Right cardiac atrium (tissue), 5 donors: ENCODE measurements at regions not wholly inside any gene's neighbourhood (a gene's known extent, or its start where the extent isn't known, plus 50 kb on each side); places are given as distances from the start of the nearest gene placed in this dataset.

Source experiments
- ATAC-seq, 2 donors: fragments of 200-7000 bp; cut with Tn5 transposase; one replicate each; pipeline versions ENCODE4 v1.8.0 to v1.9.1; 2020; ENCODE audit warnings: moderate library complexity in 2 of 2, mild to moderate bottlenecking in 1 of 2
- DNase-seq, 3 donors: peaks; one replicate each; pipeline ENCODE4 v3.0.0-alpha.2; 2020
- H3K27ac ChIP-seq: one replicate; pipeline ENCODE4 v1.5.1; 2013; ENCODE audit warnings: mild to moderate bottlenecking, low read length, control low read depth, moderate library complexity
- H3K27me3 ChIP-seq: one replicate; pipeline ENCODE4 v1.6.1; 2013; ENCODE audit not compliant: control insufficient read depth, insufficient read depth
- H3K4me1 ChIP-seq: one replicate; pipeline ENCODE4 v1.6.1; 2013; ENCODE audit warnings: low read length; ENCODE audit not compliant: control insufficient read depth, insufficient read depth
- H3K4me3 ChIP-seq: one replicate; pipeline ENCODE4 v1.5.1; 2013; ENCODE audit warnings: low read length, control low read depth
- H3K9me3 ChIP-seq: one replicate; pipeline ENCODE4 v1.6.1; 2013; ENCODE audit warnings: low read length; ENCODE audit not compliant: control insufficient read depth
- WGBS: extraction: QIAGEN DNeasy Blood & Tissue Kit; methylation state at CpG from one replicate; pipeline ENCODE4 v1.1.7; 2013; 5-methylcytosine and 5-hydroxymethylcytosine counted together
- intact Hi-C, 4 donors: fragments of 100-400 bp; cut with DNase I; formaldehyde crosslinking; loops; one replicate each; pipeline versions ENCODE4 v1.11.0 to v1.14.0; 2022 to 2023
- donor health status: healthy with polysubstance abuse.
- donor health status: DM: no; HTN: yes; CAD: no.
- donor health status: DM: no; HTN: no; CAD: no.
- donor health status: DM: no; HTN: yes; CAD: no; lungs with severe emphysema.
- donor health status: DM: yes; HTN: yes; CAD: no.

GRCh38 chr3:65039754-65040210 is 352.0 kb upstream of the ADAMTS9 start:
- DNase-seq: no peak
- ATAC-seq: peak in 1 of 2 donors; percentile 47
- Histone ChIP-seq H3K9me3 (no peaks in the 10 kb centered on the region), H3K4me1 (peaks cover 2% of the 10 kb centered on the region), H3K4me3 (no peak overlapping the region), H3K27me3 (no peaks in the 10 kb centered on the region), H3K27ac (no peak overlapping the region)
- WGBS: 77% methylated on average over 6 of the region's 6 CpGs
- intact Hi-C loops: no loop called here

DNA sequence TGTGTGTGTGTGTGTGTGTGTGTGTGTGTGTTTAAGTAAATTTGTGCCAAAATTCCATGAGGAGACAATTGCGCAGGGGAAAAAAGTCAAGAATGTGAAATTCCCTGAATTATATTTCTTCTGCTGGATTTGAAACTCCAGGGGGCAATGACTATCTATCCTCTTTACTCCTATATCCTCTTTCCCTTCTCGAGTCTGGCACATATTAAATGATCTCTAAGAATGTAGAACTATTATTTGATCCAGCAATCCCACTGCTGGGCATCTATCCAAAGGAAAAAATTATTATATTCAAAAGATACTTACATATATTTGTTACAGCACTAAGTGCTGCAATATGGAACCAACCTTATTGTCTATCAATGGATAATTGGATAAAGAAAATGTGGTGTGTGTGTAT is 350.1 kb upstream of the ADAMTS9 start:
- peaks cover 2% of the 10 kb centered on the region for H3K4me1 ChIP-seq
- H3K9me3 ChIP-seq: no peaks in the 10 kb centered on the region
- 61% methylated on average over 2 of the region's 2 CpGs for WGBS
- DNase-seq: no peak
- no peak overlapping the region for H3K4me3 ChIP-seq
- no peaks in the 10 kb centered on the region for H3K27me3 ChIP-seq
- H3K27ac ChIP-seq: no peak overlapping the region
- intact Hi-C loops: no loop called here
- no peak for ATAC-seq

- intact Hi-C loops: no loop called here
- no peak for ATAC-seq
- H3K27ac ChIP-seq: no peak overlapping the region
- H3K4me3 ChIP-seq: no peak overlapping the region
- no peaks in the 10 kb centered on the region for H3K27me3 ChIP-seq
- peaks cover 2% of the 10 kb centered on the region for H3K4me1 ChIP-seq
- 79% methylated on average over 2 of the region's 2 CpGs for WGBS
- DNase-seq: no peak
- H3K9me3 ChIP-seq: no peaks in the 10 kb centered on the region
Measured at GRCh38 chr3:65035246-65035645, 347.4 kb upstream of the ADAMTS9 start.

- H3K9me3 ChIP-seq: no peaks in the 10 kb centered on the region
- 73% methylated on average over 2 of the region's 2 CpGs for WGBS
- H3K27me3 ChIP-seq: no peaks in the 10 kb centered on the region
- H3K4me3 ChIP-seq: no peak overlapping the region
- DNase-seq (no peak), ATAC-seq (no peak)
- H3K4me1 ChIP-seq: no peaks in the 10 kb centered on the region
- no peak overlapping the region for H3K27ac ChIP-seq
- intact Hi-C loops: no loop called here
Measured at GRCh38 chr3:65033576-65033975, 345.8 kb upstream of the ADAMTS9 start.

DNA sequence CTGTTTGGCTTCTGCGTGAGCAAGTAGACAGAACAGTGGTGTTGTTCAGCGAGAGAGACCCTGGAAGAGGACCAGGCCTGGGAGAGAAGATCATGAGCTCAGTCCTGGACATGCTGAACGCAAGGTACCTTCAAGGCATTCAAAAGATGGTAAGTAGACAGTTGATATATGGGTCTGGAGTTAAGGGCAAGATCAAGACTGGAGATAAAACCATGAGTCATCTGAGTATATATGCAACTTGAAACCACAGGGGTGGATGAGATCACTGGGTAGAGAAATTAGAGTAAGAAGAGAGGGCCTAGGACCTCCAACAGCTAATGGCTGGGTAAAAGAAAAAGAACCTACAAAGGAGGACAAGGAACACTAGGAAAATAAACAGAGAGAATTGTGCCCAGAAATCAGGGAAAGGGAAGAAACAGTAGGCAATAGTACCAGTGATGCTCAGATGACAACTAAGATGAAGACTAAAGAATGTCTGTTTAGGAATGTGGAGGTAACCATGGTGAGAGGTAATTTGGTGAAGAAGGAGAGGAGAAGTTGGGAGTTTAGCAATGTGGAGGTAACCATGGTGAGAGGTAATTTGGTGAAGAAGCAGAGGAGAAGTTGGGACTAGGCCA is 343.2 kb upstream of the ADAMTS9 start:
- Histone ChIP-seq H3K4me1 (no peaks in the 10 kb centered on the region), H3K9me3 (no peaks in the 10 kb centered on the region), H3K27me3 (no peaks in the 10 kb centered on the region), H3K4me3 (no peak overlapping the region), H3K27ac (no peak overlapping the region)
- ATAC-seq (no peak), DNase-seq (no peak)
- 93% methylated on average over 3 of the region's 3 CpGs for WGBS
- intact Hi-C loops: no loop called here

GRCh38 chr3:65030014-65030627 is 342.3 kb upstream of the ADAMTS9 start:
- ATAC-seq (no peak), DNase-seq (no peak)
- WGBS: 93% methylated on average over 4 of the region's 4 CpGs

GRCh38 chr3:65029130-65029529 is 341.3 kb upstream of the ADAMTS9 start:
- H3K27ac ChIP-seq: no peak overlapping the region
- DNase-seq (no peak), ATAC-seq (no peak)
- no peak overlapping the region for H3K4me3 ChIP-seq
- no peaks in the 10 kb centered on the region for H3K4me1 ChIP-seq
- WGBS: 54% methylated on average over 2 of the region's 2 CpGs
- no peaks in the 10 kb centered on the region for H3K27me3 ChIP-seq
- no peaks in the 10 kb centered on the region for H3K9me3 ChIP-seq
- intact Hi-C loops: no loop called here

More at GRCh38 chr3:65030014-65030627, 342.3 kb upstream of the ADAMTS9 start:
- Histone ChIP-seq H3K27me3 (no peaks in the 10 kb centered on the region), H3K4me3 (no peak overlapping the region), H3K4me1 (no peaks in the 10 kb centered on the region), H3K9me3 (no peaks in the 10 kb centered on the region), H3K27ac (no peak overlapping the region)
- intact Hi-C loops: no loop called here

GRCh38 chr3:65028024-65028423 is 340.2 kb upstream of the ADAMTS9 start:
- no peaks in the 10 kb centered on the region for H3K27me3 ChIP-seq
- intact Hi-C loops: no loop called here
- H3K9me3 ChIP-seq: no peaks in the 10 kb centered on the region
- no peaks in the 10 kb centered on the region for H3K4me1 ChIP-seq
- no peak overlapping the region for H3K4me3 ChIP-seq
- WGBS: 96% methylated on average over 2 of the region's 2 CpGs
- H3K27ac ChIP-seq: no peak overlapping the region
- ATAC-seq: no peak
- DNase-seq: no peak

DNA sequence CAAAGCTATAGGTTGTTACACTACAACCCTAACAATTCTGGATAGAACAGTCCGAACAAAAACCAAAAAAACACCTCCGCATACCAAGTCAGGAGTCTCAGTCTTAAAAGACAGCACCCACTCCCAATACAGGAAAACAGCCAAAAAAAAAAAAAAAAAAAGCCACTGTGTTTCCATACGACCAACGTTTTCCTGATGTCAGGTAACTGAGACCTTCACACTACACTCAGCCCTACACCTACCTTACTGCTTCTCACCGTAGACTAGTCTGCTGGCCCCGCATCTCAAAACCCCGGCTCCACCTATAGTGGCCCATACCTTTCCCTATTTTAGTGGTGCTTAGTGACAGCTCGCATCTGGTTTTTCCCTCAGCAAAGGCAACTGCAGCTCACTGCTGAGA is 339.5 kb upstream of the ADAMTS9 start:
- H3K27ac ChIP-seq: no peak overlapping the region
- no peaks in the 10 kb centered on the region for H3K9me3 ChIP-seq
- no peak for ATAC-seq
- 76% methylated on average over 8 of the region's 8 CpGs for WGBS
- intact Hi-C loops: no loop called here
- H3K27me3 ChIP-seq: no peaks in the 10 kb centered on the region
- H3K4me1 ChIP-seq: no peaks in the 10 kb centered on the region
- no peak for DNase-seq
- H3K4me3 ChIP-seq: no peak overlapping the region

DNA sequence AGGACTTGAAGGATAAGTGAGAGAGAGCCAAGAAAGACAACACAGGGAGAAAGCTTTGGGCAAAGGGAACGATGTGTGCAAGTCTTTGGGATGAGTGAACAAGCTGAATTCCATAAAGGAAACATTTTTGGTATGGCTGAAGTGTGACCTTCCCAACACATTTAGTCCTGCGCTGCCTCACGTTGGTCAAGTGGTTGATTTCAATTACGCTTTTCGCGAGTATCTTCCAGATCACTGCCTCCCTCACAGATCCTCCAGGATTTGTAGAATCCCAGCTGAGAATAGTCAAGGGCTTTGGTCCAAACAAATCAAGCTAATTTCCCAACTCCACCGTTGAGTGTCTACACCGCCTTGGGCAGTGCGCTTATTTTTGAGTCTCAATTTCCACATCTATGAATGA is 338.4 kb upstream of the ADAMTS9 start:
- Histone ChIP-seq H3K4me1 (no peaks in the 10 kb centered on the region), H3K4me3 (no peak overlapping the region), H3K27ac (no peak overlapping the region), H3K27me3 (no peaks in the 10 kb centered on the region), H3K9me3 (no peaks in the 10 kb centered on the region)
- no peak for DNase-seq
- ATAC-seq: no peak
- 90% methylated on average over 9 of the region's 9 CpGs for WGBS
- intact Hi-C loops: no loop called here

DNA sequence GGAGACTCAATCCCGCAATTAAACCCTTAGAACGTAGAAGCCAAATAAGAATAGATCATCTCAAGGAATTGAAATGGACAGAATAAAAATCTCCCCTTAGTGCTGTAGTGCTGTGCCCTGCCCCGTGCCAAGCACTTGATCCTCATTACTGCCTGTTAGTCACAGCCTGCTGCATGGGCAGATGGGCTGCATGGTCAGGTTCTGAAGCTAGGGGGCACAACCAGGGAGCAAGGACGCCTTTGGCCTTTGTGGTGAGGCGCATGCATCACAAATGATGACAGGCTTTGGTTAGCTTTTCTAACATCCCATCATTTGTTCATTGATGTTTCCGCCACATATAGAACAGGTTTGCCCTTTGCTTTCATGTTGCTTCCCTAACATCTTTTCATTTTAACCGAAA is 336.3 kb upstream of the ADAMTS9 start:
- DNase-seq: no peak
- WGBS: 90% methylated on average over 7 of the region's 7 CpGs
- ATAC-seq: no peak

More for the DNA sequence above, 336.3 kb upstream of the ADAMTS9 start:
- Histone ChIP-seq H3K4me3 (no peak overlapping the region), H3K27ac (no peak overlapping the region), H3K9me3 (no peaks in the 10 kb centered on the region), H3K4me1 (no peaks in the 10 kb centered on the region), H3K27me3 (no peaks in the 10 kb centered on the region)
- intact Hi-C loops: no loop called here
